ENCODE measurements at regions not wholly inside any gene's neighbourhood (a gene's known extent, or its start where the extent isn't known, plus 50 kb on each side); places are given as distances from the start of the nearest gene placed in this dataset.

GRCh38 chr5:89388872-89389271, 505.9 kb upstream of the MEF2C start:
- DNase-seq (ENCODE audit: low spot score in 2 of 2): no peak
- intact Hi-C loops (cut with DNase I; ENCODE audit: low total_unique reads): no loop called here
- TF ChIP-seq CTCF (IDR thresholded peaks at IDR 0.05) (no peak), POLR2A (IDR thresholded peaks at IDR 0.05) (no peak)
- 78 to 79% methylated on average over 2 of the region's 2 CpGs for WGBS, 2 donors
- H3K4me3 ChIP-seq (ENCODE audit: low read depth, poor library complexity, severe bottlenecking): no peak overlapping the region

- DNase-seq (ENCODE audit: low spot score in 2 of 2): no peak
- WGBS, 2 donors: 55 to 69% methylated on average over 5 of the region's 5 CpGs
- intact Hi-C loops (cut with DNase I; ENCODE audit: low total_unique reads): no loop called here
- no peak for TF ChIP-seq CTCF (IDR thresholded peaks at IDR 0.05)
- TF ChIP-seq POLR2A (IDR thresholded peaks at IDR 0.05): no peak
- no peak overlapping the region for H3K4me3 ChIP-seq (ENCODE audit: low read depth, poor library complexity, severe bottlenecking)
These were observed 501.4 kb upstream of the MEF2C start for GRCh38 chr5:89384391-89384790.

GRCh38 chr5:89380635-89381034, 497.7 kb upstream of the MEF2C start:
- intact Hi-C loops (cut with DNase I; ENCODE audit: low total_unique reads): no loop called here
- DNase-seq (ENCODE audit: low spot score in 2 of 2): no peak
- no peak for TF ChIP-seq CTCF (IDR thresholded peaks at IDR 0.05)
- TF ChIP-seq POLR2A (IDR thresholded peaks at IDR 0.05): no peak
- no peak overlapping the region for H3K4me3 ChIP-seq (ENCODE audit: low read depth, poor library complexity, severe bottlenecking)

GRCh38 chr5:89377767-89378455, 494.9 kb upstream of the MEF2C start:
- intact Hi-C loops (cut with DNase I; ENCODE audit: low total_unique reads): no loop called here
- TF ChIP-seq POLR2A (IDR thresholded peaks at IDR 0.05): no peak
- H3K4me3 ChIP-seq (ENCODE audit: low read depth, poor library complexity, severe bottlenecking): no peak overlapping the region
- no peak for DNase-seq (ENCODE audit: low spot score in 2 of 2)
- whole genome bisulfite sequencing, 2 donors: 69 to 72% methylated on average over 13 of the region's 13 CpGs

GRCh38 chr5:89374818-89375521, 492.0 kb upstream of the MEF2C start:
- no peak for DNase-seq (ENCODE audit: low spot score in 2 of 2)
- TF ChIP-seq CTCF (IDR thresholded peaks at IDR 0.05) (no peak), POLR2A (IDR thresholded peaks at IDR 0.05) (no peak)
- no peak overlapping the region for H3K4me3 ChIP-seq (ENCODE audit: low read depth, poor library complexity, severe bottlenecking)
- intact Hi-C loops (cut with DNase I; ENCODE audit: low total_unique reads): no loop called here

GRCh38 chr5:89374144-89374784, 491.3 kb upstream of the MEF2C start:
- TF ChIP-seq POLR2A (IDR thresholded peaks at IDR 0.05): no peak
- no peak for TF ChIP-seq CTCF (IDR thresholded peaks at IDR 0.05)
- 57 to 73% methylated on average over 1 of the region's 1 CpG for WGBS, 2 donors
- DNase-seq (ENCODE audit: low spot score in 2 of 2): no peak
- no peak overlapping the region for H3K4me3 ChIP-seq (ENCODE audit: low read depth, poor library complexity, severe bottlenecking)
- intact Hi-C loops (cut with DNase I; ENCODE audit: low total_unique reads): no loop called here
